Neuron (in vitro differentiated cells): ENCODE measurements at regions not wholly inside any gene's neighbourhood (a gene's known extent, or its start where the extent isn't known, plus 50 kb on each side); places are given as distances from the start of the nearest gene placed in this dataset.
"Not testable (repeated sequence)": the region's sequence is repeated elsewhere in the genome, so short reads cannot be mapped to it uniquely, and the experiment has no call there.

Experiments
- H2AFZ ChIP-seq: one replicate; pipeline ENCODE4 v1.6.1; 2013; ENCODE audit warnings: low read depth, mild to moderate bottlenecking, inconsistent platforms, low read length, moderate library complexity
- H3K27me3 ChIP-seq: one replicate; pipeline ENCODE4 v1.6.1; 2013; ENCODE audit warnings: low read length; ENCODE audit not compliant: insufficient read depth
- H3K36me3 ChIP-seq: one replicate; pipeline ENCODE4 v1.6.1; 2013; ENCODE audit warnings: low read length; ENCODE audit not compliant: insufficient read depth
- H3K4me1 ChIP-seq: one replicate; pipeline ENCODE4 v1.6.1; 2013; ENCODE audit warnings: low read length; ENCODE audit not compliant: insufficient read depth
- H3K4me3 ChIP-seq: 2 replicates; pipeline ENCODE4 v1.5.1; 2013; ENCODE audit warnings: mild to moderate bottlenecking, low read length, moderate library complexity
- H3K9me3 ChIP-seq: one replicate; pipeline ENCODE4 v1.6.1; 2013; ENCODE audit warnings: low read length

DNA sequence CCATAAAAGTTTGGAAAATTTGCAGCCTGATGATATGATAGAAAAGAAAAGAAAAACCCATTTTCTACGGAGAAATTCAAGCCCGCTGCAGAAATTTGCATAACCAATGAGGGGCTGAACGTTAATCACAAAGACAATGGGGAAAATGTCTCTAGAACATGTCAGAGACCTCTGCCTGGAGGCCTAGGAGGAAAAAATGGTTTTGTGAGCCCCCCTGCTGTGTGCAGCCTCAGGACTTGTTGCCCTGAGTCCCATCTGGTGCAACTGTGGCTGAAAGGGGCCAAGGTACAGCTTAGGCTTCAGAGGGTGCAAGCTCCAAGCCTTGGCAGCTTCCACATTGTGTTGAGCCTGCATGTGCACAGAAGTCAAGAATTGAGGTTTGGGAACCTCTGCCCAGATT lies 1267.4 kb upstream of the GOT2 start:
- Histone ChIP-seq H3K4me1 (no peaks in the 10 kb centered on the region), H3K4me3 (no peak overlapping the region), H3K9me3 (no peaks in the 10 kb centered on the region), H3K36me3 (no peaks in the 10 kb centered on the region), H3K27me3 (no peaks in the 10 kb centered on the region), H2AFZ (no peak overlapping the region)

DNA sequence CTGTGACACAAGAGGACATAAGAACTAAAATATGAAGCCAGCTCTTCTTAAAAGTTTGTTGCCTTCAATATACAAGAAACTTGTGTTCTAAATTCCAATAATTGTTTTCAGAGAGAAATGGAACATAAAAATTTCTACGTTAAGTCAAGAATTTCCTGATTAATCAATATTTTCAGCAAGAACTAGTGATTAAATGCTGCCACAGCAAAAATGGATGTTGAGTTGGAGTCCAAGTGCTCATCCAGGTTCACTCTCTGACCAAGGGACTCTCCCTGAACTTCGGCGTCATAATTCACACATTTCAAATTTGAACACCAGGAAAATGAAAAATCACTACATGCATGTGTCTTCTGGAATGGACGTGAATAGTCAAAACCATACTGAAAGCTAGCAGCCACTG lies 1263.6 kb upstream of the GOT2 start:
- no peak overlapping the region for H3K4me3 ChIP-seq
- no peaks in the 10 kb centered on the region for H3K9me3 ChIP-seq
- no peaks in the 10 kb centered on the region for H3K36me3 ChIP-seq
- H2AFZ ChIP-seq, result no peak overlapping the region
- H3K4me1 ChIP-seq, result no peaks in the 10 kb centered on the region
- H3K27me3 ChIP-seq, result no peaks in the 10 kb centered on the region

DNA sequence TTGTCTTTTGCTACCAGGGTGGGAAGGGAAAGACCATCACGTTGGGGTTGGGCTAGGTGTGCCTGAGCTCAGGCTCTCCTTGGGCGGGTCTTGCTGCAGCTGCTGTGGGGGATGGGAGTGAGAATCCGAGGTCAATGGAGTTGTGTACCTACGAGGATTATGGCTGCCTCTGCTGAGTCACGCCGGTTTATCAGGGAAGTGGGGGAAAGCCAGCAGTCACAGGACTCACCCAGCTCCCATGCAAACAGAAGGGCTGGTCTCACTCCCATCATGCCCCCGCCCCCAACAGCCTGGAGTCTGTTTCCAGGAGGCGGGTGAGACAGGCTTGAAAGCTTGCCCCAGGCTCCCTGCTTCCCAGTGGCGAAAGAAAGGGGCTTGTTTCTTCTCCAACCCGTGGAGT lies 1259.0 kb upstream of the GOT2 start:
- Histone ChIP-seq H3K27me3 (no peaks in the 10 kb centered on the region), H2AFZ (no peak overlapping the region), H3K4me3 (no peak overlapping the region), H3K36me3 (no peaks in the 10 kb centered on the region), H3K9me3 (no peaks in the 10 kb centered on the region), H3K4me1 (no peaks in the 10 kb centered on the region)

DNA sequence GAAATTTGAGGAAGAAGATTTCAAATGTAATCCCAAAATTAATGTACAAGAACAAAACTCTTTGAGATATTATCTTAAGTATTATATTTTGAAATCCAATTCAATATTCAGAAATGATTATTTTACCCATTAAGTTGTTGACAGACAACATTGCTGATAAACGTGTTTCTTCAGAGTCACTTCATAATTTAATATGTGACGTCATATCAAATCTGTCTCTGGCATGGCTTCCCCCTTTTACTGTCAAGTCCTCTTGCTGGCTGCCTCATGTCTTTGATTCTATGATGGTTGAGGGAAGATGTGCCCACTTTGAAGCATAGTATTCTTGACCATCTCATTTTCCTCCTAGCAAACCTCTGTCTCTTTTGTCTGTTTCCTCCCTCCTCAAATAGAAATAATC lies 1257.1 kb upstream of the GOT2 start:
- no peak overlapping the region for H2AFZ ChIP-seq
- H3K36me3 ChIP-seq, result no peaks in the 10 kb centered on the region
- H3K4me1 ChIP-seq, result no peaks in the 10 kb centered on the region
- H3K27me3 ChIP-seq, result no peaks in the 10 kb centered on the region
- H3K4me3 ChIP-seq, result no peak overlapping the region
- no peaks in the 10 kb centered on the region for H3K9me3 ChIP-seq

DNA sequence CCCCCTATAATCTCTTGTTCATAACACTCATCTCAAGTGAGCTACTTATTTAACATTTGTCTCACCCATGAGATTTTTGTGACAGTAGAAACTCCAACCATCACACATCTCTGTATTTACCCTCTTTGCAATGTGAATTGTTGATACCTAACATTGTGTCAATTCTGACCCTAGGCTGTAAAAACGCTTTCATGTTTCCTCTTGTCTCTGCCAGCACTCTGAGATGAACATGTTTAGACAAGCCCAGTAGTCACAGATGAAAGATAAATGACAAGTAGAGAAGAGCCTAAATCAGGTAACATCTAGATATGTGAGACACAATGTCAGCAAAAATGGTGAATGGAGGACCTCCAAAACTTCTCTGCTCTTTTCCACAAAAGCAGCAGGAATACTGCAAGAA lies 1254.5 kb upstream of the GOT2 start:
- H3K9me3 ChIP-seq, result no peaks in the 10 kb centered on the region
- no peaks in the 10 kb centered on the region for H3K36me3 ChIP-seq
- no peak overlapping the region for H2AFZ ChIP-seq
- H3K4me3 ChIP-seq, result no peak overlapping the region
- no peaks in the 10 kb centered on the region for H3K27me3 ChIP-seq
- H3K4me1 ChIP-seq, result no peaks in the 10 kb centered on the region

DNA sequence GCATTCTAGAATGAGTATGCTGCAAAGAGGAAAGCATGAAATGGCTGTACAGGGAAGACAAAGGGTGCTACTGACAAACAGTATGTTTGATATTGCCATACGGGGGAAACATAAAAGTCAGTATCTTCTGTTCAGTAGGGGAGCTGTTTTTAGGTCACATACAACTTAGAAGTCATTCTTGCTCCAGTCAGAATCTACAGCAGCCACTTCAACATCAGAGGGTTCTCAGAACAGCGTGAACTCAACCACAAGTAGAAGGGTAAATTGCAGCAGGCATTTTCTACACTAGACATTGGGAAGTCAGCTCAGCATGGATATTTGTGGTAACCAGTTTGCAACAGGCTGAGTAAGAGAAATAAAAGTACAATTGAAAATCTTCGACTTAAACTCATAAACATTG lies 1241.8 kb upstream of the GOT2 start:
- Histone ChIP-seq H3K4me1 (no peaks in the 10 kb centered on the region), H3K36me3 (no peaks in the 10 kb centered on the region), H2AFZ (no peak overlapping the region), H3K27me3 (no peaks in the 10 kb centered on the region), H3K9me3 (no peaks in the 10 kb centered on the region), H3K4me3 (no peak overlapping the region)

DNA sequence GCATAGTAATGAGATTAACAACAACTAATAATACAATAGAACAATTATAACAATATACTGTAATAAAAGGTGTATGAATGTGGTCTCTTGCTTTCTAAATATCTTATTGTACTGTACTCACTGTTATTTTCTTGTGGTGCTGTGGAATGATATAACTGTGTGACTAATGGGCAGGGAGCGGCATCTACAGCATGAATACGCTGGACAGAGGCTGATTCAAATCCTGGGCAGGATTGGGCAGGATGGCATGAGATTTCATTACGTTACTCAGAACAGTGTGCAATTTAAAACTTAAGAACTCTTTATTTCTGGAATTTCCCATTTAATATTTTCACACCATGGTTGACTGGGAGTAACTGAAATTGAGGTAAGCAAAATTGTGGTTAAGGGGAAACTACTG lies 1239.8 kb upstream of the GOT2 start:
- Histone ChIP-seq H3K36me3 (no peaks in the 10 kb centered on the region), H3K4me3 (no peak overlapping the region), H2AFZ (no peak overlapping the region), H3K4me1 (no peaks in the 10 kb centered on the region), H3K27me3 (no peaks in the 10 kb centered on the region), H3K9me3 (no peaks in the 10 kb centered on the region)

DNA sequence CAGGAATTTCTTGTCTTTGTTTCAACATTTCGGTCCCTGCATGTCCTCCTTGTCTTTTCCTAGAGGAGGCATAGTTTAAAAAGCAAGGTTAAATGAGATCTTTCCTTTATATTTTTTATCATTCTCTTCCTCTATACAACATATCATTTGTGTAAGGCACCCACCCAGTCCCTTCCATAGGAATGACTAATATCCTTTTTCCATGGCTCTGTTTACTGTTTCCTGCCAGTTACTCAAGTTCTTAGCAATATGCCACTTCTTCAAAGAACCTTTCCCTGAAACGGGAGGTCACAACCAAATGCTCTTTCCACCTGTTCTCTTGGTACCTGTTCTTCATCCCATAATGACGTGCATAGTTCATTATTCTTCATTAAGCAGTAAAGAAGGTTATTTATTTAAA lies 1237.1 kb upstream of the GOT2 start:
- Histone ChIP-seq H2AFZ (no peak overlapping the region), H3K36me3 (no peaks in the 10 kb centered on the region), H3K27me3 (no peaks in the 10 kb centered on the region), H3K9me3 (no peaks in the 10 kb centered on the region), H3K4me1 (no peaks in the 10 kb centered on the region), H3K4me3 (no peak overlapping the region)

DNA sequence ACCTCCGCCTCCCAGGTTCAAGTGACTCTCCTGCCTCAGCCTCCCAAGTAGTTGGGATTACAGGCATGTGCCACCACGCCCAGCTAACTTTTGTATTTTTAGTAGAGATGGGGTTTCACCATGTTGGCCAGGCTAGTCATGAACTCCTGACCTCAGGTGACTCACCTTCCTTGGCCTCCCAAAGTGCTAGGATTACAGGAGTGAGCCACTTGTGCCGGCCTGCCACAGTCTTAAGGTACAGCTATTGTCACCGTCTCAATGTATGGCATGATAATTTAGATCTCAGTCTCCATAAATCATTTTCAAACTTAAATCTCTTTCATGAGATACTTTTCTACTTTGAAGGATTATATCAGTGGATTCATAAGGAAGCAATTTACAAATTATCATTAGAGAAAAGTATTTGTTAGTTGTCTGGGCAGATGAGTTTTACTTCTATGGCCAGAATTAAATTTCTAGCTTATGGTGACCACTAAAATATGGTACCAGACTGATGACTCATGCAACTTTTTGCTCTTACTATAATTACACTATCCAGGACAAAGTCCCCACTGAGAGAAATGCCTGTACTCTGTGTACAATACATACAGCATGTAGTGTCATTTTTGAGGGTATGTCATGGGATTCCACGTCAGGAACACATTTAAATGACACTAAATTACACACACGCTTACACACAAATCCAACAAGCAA lies 1230.3 kb upstream of the GOT2 start:
- Histone ChIP-seq H3K36me3 (no peaks in the 10 kb centered on the region), H3K4me3 (no peak overlapping the region)

DNA sequence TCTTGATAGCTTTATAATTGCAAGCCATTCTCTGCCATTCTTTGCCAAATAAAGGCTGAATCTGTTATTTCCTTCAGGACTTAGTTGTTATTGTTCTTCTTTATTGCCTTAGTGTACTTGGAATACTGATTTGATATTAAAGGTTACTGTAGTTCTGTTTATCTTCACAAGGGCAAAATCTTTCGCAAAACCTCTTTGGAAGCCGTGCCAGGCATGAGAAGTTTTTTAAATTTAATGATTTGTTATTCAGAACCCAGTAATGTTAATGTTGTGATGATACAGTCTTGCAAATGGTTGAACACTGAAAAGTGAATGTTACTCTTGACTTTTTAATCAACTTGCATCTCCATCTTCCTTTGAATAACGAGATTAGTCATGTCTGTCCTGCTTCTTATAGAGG lies 1225.2 kb upstream of the GOT2 start:
- H3K36me3 ChIP-seq, result no peaks in the 10 kb centered on the region

More for the DNA sequence above, 1230.3 kb upstream of the GOT2 start:
- Histone ChIP-seq H3K27me3 (no peaks in the 10 kb centered on the region), H3K9me3 (no peaks in the 10 kb centered on the region), H2AFZ (no peak overlapping the region), H3K4me1 (no peaks in the 10 kb centered on the region)

DNA sequence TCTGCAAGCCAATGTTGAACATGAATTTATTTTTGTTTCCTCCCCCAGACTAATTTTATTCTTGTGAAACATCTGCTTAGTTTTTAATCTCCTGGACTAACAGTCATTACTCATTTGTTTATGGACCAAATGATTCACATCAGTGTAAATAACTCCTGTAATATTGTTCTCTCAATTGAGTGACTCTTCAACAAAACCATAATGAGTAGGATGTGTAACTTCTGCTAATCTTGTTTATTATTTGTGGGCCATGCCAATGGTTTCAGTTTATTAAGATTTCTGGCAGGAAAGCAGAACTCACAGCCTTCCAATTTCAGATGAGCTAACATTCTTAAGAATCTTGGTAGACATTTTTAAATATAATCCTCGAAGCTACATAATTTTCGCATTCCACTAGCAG lies 1216.3 kb upstream of the GOT2 start:
- no peak overlapping the region for H3K4me3 ChIP-seq
- H2AFZ ChIP-seq, result no peak overlapping the region
- H3K9me3 ChIP-seq, result no peaks in the 10 kb centered on the region
- no peaks in the 10 kb centered on the region for H3K4me1 ChIP-seq
- no peaks in the 10 kb centered on the region for H3K36me3 ChIP-seq
- no peaks in the 10 kb centered on the region for H3K27me3 ChIP-seq

More for the DNA sequence above, 1225.2 kb upstream of the GOT2 start:
- H3K4me3 ChIP-seq, result no peak overlapping the region
- H3K27me3 ChIP-seq, result no peaks in the 10 kb centered on the region
- no peaks in the 10 kb centered on the region for H3K9me3 ChIP-seq
- no peak overlapping the region for H2AFZ ChIP-seq
- no peaks in the 10 kb centered on the region for H3K4me1 ChIP-seq

DNA sequence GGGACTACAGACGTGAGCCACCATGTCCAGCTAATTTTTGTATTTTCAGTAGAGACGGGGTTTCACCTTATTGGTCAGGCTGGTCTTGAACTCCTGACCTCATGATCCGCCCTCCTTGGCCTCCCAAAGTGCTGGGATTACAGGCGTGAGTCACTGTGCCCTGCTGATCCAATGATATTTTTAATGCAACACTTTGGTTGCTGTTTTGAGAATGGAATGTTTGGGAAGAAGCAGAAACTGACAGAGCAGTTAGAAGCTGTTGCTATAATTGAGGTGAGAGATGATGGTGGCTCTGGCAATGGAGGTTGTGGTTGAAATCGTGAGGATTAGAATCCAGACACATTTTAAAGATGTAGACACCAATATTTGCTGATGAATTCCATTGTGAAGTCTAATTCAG lies 1209.9 kb upstream of the GOT2 start:
- H3K27me3 ChIP-seq, H3K4me3 ChIP-seq, H2AFZ ChIP-seq, H3K4me1 ChIP-seq, H3K36me3 ChIP-seq, H3K9me3 ChIP-seq: not testable (repeated sequence)

DNA sequence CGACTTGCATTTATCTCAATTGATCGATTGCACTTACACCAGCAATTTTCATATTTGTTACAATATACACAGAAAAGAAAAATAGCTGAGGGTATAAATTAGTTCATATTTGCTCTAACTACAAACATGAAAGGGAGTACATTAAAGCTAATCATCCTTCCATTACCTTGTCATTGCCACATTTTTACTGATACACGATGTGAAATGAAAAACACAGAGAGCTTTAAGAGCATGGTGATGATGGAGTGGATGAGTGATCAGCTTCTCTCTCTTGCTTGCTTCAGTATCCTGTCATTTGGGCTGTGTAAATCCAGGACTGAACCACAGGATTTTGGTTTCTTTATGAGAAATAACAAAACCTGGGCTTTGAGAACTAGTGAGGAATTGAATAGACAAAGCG lies 1207.5 kb upstream of the GOT2 start:
- H3K9me3 ChIP-seq, result no peaks in the 10 kb centered on the region
- no peaks in the 10 kb centered on the region for H3K4me1 ChIP-seq
- no peak overlapping the region for H3K4me3 ChIP-seq
- no peaks in the 10 kb centered on the region for H3K36me3 ChIP-seq
- no peak overlapping the region for H2AFZ ChIP-seq
- H3K27me3 ChIP-seq, result no peaks in the 10 kb centered on the region

DNA sequence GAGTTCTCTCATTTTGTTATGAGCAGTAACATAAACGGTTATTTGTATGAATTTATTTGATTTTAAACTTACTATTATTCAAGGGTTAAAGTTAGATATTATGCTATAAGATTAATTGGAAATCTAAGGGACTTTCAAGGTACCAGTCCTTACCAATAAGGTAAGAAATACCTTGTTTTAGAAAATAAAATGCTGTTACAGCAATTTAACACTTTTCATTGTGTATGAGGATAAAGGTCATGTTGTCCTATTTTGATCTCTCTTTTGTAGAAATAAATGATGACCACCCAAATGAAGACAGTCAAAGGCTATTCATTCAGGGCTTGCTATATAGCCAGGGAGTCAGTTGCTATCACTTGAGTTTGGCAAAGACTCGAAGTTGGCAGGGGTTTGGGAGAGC lies 1185.9 kb upstream of the GOT2 start:
- Histone ChIP-seq H3K9me3 (no peaks in the 10 kb centered on the region), H2AFZ (no peak overlapping the region), H3K4me3 (no peak overlapping the region), H3K27me3 (no peaks in the 10 kb centered on the region), H3K4me1 (no peaks in the 10 kb centered on the region), H3K36me3 (no peaks in the 10 kb centered on the region)
